Choroid plexus epithelial cell (primary cell): ENCODE measurements at regions not wholly inside any gene's neighbourhood (a gene's known extent, or its start where the extent isn't known, plus 50 kb on each side); places are given as distances from the start of the nearest gene placed in this dataset.

Source experiments
- DNase-seq: peaks from one replicate; pipeline ENCODE4 v3.0.0-alpha.2; 2010; ENCODE audit warnings: low read depth
- H3K4me3 ChIP-seq: 2 replicates; pipeline ENCODE4 v1.5.1; 2011; ENCODE audit warnings: low read depth, mild to moderate bottlenecking, control low read depth, low read length, moderate library complexity
- TF ChIP-seq, protein P1 (sequence below): conservative IDR thresholded peaks from 2 replicates; pipeline ENCODE4 v1.5.1; 2011; ENCODE audit warnings: low read depth, mild to moderate bottlenecking, control low read depth, inconsistent platforms, low read length, moderate library complexity

DNA sequence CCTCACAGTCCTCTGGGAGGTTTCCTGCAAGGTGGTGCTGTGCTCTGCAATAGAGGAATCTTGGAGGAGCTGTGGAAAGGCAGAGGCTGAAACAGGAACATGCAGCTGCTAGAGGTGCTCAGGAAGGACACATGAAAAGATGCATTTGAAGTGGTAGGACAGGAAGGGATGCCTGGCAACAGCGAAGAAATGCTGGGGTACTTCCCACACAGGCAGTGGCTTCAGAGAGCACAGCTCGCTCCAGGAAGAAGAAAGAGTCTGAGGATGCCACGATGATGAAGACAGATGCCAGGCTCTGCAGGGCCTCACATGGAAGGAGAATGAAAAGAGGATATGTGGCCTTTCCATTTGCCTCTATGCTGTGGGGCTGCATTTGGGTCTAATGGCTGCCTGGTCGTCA, 77.0 kb upstream of the TMEM72 start:
- TF ChIP-seq, protein P1, sequence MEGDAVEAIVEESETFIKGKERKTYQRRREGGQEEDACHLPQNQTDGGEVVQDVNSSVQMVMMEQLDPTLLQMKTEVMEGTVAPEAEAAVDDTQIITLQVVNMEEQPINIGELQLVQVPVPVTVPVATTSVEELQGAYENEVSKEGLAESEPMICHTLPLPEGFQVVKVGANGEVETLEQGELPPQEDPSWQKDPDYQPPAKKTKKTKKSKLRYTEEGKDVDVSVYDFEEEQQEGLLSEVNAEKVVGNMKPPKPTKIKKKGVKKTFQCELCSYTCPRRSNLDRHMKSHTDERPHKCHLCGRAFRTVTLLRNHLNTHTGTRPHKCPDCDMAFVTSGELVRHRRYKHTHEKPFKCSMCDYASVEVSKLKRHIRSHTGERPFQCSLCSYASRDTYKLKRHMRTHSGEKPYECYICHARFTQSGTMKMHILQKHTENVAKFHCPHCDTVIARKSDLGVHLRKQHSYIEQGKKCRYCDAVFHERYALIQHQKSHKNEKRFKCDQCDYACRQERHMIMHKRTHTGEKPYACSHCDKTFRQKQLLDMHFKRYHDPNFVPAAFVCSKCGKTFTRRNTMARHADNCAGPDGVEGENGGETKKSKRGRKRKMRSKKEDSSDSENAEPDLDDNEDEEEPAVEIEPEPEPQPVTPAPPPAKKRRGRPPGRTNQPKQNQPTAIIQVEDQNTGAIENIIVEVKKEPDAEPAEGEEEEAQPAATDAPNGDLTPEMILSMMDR = no peak
- no peak overlapping the region for H3K4me3 ChIP-seq
- no peak for DNase-seq

DNA sequence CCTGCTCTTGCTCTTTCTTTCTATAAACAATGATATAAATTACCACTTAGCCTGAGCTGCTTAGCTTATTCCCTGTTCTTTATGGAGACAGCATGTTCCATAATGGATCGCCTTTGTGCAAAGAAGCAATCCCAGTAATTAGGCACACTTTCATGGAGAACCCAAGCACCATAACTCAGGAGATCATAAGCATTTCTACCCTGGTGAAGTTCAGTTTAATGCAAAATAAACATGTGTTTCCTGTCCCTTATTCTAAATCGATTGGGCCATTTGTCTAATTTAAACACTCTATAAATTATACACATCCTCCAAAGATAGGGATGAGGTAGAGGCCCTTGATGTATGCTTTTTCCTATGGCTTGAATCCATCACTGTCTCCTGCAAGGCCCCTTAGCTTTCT, 75.8 kb upstream of the TMEM72 start:
- TF ChIP-seq, protein P1 = no peak
- no peak overlapping the region for H3K4me3 ChIP-seq
- no peak for DNase-seq

DNA sequence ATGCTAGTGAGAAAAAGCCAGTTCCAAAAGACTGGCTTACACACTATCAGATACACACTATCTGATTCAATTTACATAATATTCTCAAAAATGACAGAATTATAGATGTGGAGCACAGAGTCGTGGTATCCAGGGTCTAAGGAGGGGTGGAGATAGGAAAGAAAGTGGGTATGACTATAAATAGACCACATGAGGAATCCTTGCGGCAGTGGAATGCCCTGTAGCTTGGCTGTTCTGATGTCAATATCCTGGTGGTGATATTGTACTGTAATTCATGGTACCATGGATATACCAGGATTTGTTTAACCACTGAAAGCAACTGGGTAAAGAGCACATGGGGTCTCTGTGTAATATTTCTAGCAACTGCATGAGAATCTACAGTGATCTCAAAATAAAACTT, 67.7 kb upstream of the TMEM72 start:
- DNase-seq = no peak
- no peak overlapping the region for H3K4me3 ChIP-seq
- TF ChIP-seq, protein P1 = no peak

DNA sequence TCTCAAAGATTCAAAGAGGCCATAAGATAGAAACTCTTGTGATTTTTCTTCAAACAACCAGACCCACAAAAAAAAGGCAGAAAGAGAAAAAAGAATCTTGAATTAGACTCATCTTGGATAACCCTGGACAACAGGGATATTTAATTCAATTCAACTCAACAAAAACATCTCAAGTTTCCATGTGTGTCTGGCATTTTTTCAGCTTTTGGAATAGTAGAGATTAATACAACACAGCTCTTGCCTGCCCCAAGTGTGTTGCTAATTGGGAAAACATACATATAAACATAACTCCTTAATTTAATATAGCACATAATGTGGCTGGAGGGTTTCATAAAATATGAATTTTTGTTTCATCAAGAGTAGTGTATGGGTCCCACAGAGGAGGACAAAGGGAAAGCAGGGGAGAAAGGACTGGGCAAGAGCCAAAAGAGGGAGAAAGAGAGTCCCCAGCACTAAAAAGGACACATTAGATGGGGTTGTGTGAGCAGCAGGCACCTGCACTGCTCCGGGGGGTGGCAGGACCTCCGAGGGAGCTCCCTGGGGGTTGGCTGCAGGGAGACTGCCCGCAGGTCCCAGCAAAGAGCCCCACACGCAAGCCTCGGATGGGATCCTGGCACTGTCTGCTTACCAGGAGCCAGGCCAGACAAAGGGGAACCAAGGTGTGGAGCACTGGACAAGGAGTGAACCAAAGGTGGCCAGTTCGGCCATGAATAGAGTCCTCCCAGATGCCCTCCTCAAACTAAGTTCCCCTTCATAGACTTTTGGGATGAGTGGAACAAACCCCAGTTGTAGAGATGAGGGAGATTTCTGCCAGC, 65.6 kb upstream of the TMEM72 start:
- TF ChIP-seq, protein P1 = no peak
- no peak for DNase-seq
- no peak overlapping the region for H3K4me3 ChIP-seq

DNA sequence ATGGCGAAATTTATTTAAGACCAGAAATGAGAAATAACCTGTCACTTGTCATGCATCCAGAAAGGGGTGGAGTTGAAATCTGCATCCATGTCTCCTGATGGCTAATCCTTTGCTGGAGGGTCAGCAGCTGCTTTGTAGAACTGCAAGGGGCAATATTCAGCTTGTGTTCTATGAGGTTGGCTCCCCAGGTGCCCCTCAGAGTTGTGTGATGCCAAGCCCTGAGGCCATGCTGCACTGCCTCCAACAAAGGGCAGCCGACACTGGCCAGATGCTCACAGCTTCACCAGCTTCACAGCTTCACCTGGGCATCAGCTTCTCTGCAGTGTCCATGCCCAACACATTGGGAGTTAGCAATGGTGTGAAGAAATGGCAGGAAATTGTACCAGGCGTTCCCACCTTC, 64.0 kb upstream of the TMEM72 start:
- no peak overlapping the region for H3K4me3 ChIP-seq
- no peak for DNase-seq
- TF ChIP-seq, protein P1 = no peak

DNA sequence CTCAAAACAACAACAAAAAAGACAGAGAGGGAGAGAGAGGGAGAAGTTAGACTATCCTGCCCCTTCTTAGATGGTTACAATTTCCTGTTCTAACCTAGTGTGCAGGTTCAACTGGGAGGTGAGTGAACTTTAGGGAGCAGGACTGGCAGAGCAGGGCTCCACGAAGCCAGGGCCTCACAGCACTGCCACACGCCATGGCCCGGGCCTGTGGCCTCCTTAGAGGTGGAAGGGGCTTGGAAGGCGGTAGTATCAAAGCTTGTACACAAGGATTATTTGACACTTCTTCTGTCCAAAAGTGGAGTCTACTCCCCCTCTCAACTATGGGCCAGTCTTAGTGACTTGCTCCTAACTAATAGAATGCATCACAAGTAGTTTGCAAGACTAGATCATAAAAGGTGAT, 62.9 kb upstream of the TMEM72 start:
- TF ChIP-seq, protein P1 = no peak
- no peak for DNase-seq
- no peak overlapping the region for H3K4me3 ChIP-seq

DNA sequence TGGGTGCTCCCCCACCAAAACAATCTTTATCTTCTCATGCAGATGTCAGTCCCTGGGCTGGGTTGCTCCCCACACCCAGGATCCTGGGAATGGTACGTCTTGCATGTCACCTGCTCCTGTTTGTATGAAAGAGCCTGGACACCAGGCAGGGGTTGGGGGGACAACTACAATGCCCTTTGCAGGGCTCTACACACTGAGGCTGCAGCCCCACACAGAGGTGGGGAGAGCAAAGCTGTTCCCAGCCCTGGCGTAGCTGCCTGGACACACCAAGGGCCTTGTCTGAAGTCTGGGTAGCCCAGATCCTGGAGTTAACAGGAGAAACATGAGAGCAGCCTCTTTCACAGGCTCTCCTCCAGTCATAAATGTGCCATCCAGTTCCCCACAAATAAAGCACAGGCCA, 61.2 kb upstream of the TMEM72 start:
- no peak overlapping the region for H3K4me3 ChIP-seq
- TF ChIP-seq, protein P1 = no peak
- DNase-seq = no peak
